PC-3 (cell line): ENCODE measurements at regions not wholly inside any gene's neighbourhood (a gene's known extent, or its start where the extent isn't known, plus 50 kb on each side); places are given as distances from the start of the nearest gene placed in this dataset.

Source experiments
- ATAC-seq: fragments of 200-7000 bp; cut with Tn5 transposase; 2 replicates; pipeline ENCODE4 v1.9.1; 2020; ENCODE audit warnings: mild to moderate bottlenecking, moderate library complexity
- BruUV-seq: library from RNA; stranded (reverse); fragments of 400-500 nt; replicated peaks from 2 replicates; lab custom pipeline; 2021; lab: Mats Ljungman, UMichigan
- CTCF ChIA-PET: fragments of 300-600 bp; sonication (Branson Sonifier 250); formaldehyde crosslinking; loops from one replicate; lab custom pipeline; 2022; ENCODE audit warnings: antibody characterized with exemption; lab: Charles Lee
- POLR2A ChIA-PET: fragments of 300-600 bp; sonication (Branson Sonifier 250); formaldehyde crosslinking; loops from one replicate; lab custom pipeline; 2022; ENCODE audit warnings: antibody characterized with exemption; ENCODE audit not compliant: unreplicated experiment; lab: Charles Lee
- DNase-seq: peaks from one replicate; pipeline ENCODE4 v3.0.0-alpha.2; 2015
- H2AFZ ChIP-seq: fragments of 300-600 bp; sonication (generic); 2 replicates; pipeline ENCODE4 v1.6.0; 2016; ENCODE audit warnings: antibody characterized with exemption, low read length
- H3F3A ChIP-seq: fragments of 300-600 bp; sonication (generic); one replicate; pipeline ENCODE4 v1.6.0; 2017; ENCODE audit warnings: antibody characterized with exemption, low read length, control low read depth, mild to moderate bottlenecking; ENCODE audit not compliant: unreplicated experiment
- H3K27ac ChIP-seq: fragments of 300-600 bp; sonication (generic); 2 replicates; pipeline ENCODE4 v1.5.1; 2016; ENCODE audit warnings: mild to moderate bottlenecking, low read length
- H3K27me3 ChIP-seq: fragments of 300-600 bp; sonication (generic); 2 replicates; pipeline ENCODE4 v1.6.1; 2016; ENCODE audit warnings: low read length, mixed read lengths
- H3K36me3 ChIP-seq: fragments of 300-600 bp; sonication (generic); 2 replicates; pipeline ENCODE4 v1.6.1; 2016; ENCODE audit warnings: low read depth, mixed run types, low read length, mixed read lengths
- H3K4me1 ChIP-seq: fragments of 300-600 bp; sonication (generic); 2 replicates; pipeline ENCODE4 v1.5.1; 2016; ENCODE audit warnings: low read length; ENCODE audit not compliant: insufficient read depth
- H3K4me2 ChIP-seq: fragments of 300-600 bp; sonication (generic); 2 replicates; pipeline ENCODE4 v1.6.0; 2016; ENCODE audit warnings: low read length
- H3K4me3 ChIP-seq: fragments of 300-600 bp; sonication (generic); 2 replicates; pipeline ENCODE4 v1.5.1; 2016; ENCODE audit warnings: mild to moderate bottlenecking, low read length, mixed read lengths
- H3K79me2 ChIP-seq: fragments of 300-600 bp; sonication (generic); 2 replicates; pipeline ENCODE4 v1.6.1; 2017; ENCODE audit warnings: low read length, mixed read lengths
- H3K9ac ChIP-seq: fragments of 300-600 bp; sonication (generic); 2 replicates; pipeline ENCODE4 v1.6.0; 2016; ENCODE audit warnings: mild to moderate bottlenecking, low read length
- H3K9me2 ChIP-seq: fragments of 300-600 bp; sonication (generic); replicated peaks from 2 replicates; pipeline ENCODE4 v1.6.1; 2016; ENCODE audit warnings: mixed run types, low read length, mixed read lengths
- H3K9me3 ChIP-seq: fragments of 300-600 bp; sonication (generic); 2 replicates; pipeline ENCODE4 v1.6.1; 2016; ENCODE audit warnings: low read length, mixed read lengths
- H4K20me1 ChIP-seq: fragments of 300-600 bp; sonication (generic); 2 replicates; pipeline ENCODE4 v1.6.1; 2016; ENCODE audit warnings: low read length, mixed read lengths
- CTCF ChIP-seq: fragments of 300-600 bp; sonication (generic); conservative IDR thresholded peaks from 2 replicates; pipeline ENCODE4 v1.5.1; 2017; ENCODE audit warnings: antibody characterized with exemption, low read depth, mild to moderate bottlenecking, low read length
- EZH2 ChIP-seq: fragments of 300-600 bp; sonication (generic); IDR thresholded peaks from one replicate; pipeline ENCODE4 v1.6.1; 2017; ENCODE audit warnings: antibody characterized with exemption, mild to moderate bottlenecking, low read length; ENCODE audit not compliant: unreplicated experiment
- EZH2phosphoT487 ChIP-seq: fragments of 300-600 bp; sonication (generic); IDR thresholded peaks from 2 replicates; pipeline ENCODE4 v1.6.1; 2018; ENCODE audit warnings: mild to moderate bottlenecking, antibody characterized with exemption, low read length, borderline replicate concordance
- intact Hi-C: fragments of 100-400 bp; cut with micrococcal nuclease; formaldehyde crosslinking; loops from 2 replicates; pipeline ENCODE4 v1.9.0; 2023

DNA sequence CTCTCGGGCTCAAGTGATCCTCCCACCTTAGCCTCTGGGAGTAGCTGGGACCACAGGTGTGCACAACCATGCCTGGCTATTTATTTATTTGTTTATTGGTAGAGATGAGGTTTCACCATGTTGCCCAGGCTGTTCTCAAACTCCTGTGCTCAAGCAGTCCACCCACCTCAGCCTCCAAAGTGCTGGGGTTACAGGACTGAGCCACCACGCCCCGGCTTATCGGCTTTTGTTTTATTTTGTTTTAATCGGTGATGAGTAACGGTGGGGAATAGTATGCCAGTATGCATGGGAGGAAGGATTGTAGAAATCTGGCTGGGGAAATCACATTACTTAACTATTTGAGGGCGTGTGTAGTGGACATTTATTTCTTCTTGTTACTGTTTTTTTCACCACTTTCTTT, 451.0 kb upstream of the GOLIM4 start:
- Histone ChIP-seq H4K20me1 (no peaks in the 10 kb centered on the region), H3K36me3 (no peaks in the 10 kb centered on the region), H3K4me1 (no peaks in the 10 kb centered on the region), H3K4me3 (no peak overlapping the region), H3K27ac (no peak overlapping the region), H3K79me2 (no peaks in the 10 kb centered on the region), H3F3A (no peaks in the 10 kb centered on the region), H3K27me3 (no peaks in the 10 kb centered on the region), H3K4me2 (no peak overlapping the region), H3K9me3 (no peaks in the 10 kb centered on the region), H3K9me2 (no peaks in the 10 kb centered on the region), H2AFZ (no peak overlapping the region), H3K9ac (no peak overlapping the region)
- ATAC-seq (no peak), DNase-seq (no peak)
- ChIA-PET POLR2A (no interaction called here), CTCF (no interaction called here)
- no TSS peak for BruUV-seq
- intact Hi-C loops = no loop called here
- TF ChIP-seq CTCF (no peak), EZH2 (no peak), EZH2phosphoT487 (no peak)

DNA sequence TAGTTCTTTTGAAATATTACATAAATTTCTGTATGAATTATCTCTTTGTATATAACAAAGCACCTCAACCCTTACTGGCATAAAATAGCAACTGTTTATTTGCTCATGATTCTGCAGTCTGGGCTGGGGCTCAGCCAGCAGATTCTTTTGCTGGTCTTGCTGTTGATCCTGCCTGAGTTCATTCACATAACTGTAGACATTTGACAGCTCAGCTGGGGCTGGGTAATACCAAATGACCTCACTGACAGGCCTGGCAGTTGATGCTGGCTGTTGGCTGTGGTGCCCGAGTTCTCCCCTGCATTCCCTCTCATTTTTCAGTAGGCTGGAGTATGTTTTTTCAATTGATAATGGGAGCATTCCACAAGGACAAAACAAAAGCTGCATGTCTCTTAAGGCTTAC, 449.9 kb upstream of the GOLIM4 start:
- no peak overlapping the region for H3K27ac ChIP-seq
- no peaks in the 10 kb centered on the region for H3K9me2 ChIP-seq
- no peaks in the 10 kb centered on the region for H3K9me3 ChIP-seq
- no peak overlapping the region for H3K4me2 ChIP-seq
- H2AFZ ChIP-seq = no peak overlapping the region
- no peaks in the 10 kb centered on the region for H3K36me3 ChIP-seq
- ATAC-seq (peak; percentile 83), DNase-seq (no peak)
- H3K79me2 ChIP-seq = no peaks in the 10 kb centered on the region
- H3K27me3 ChIP-seq = no peaks in the 10 kb centered on the region
- H3K4me3 ChIP-seq = no peak overlapping the region
- H3F3A ChIP-seq = no peaks in the 10 kb centered on the region
- no peak overlapping the region for H3K9ac ChIP-seq
- CTCF ChIA-PET = interaction anchor here (0.6 kb wide), 1 partner anchor 304 kb away, joined by 7 read pairs; no protein-coding TSS in a partner anchor
- TF ChIP-seq EZH2 (no peak), EZH2phosphoT487 (no peak)
- BruUV-seq = no TSS peak
- POLR2A ChIA-PET = no interaction called here
- H3K4me1 ChIP-seq = no peaks in the 10 kb centered on the region
- intact Hi-C loops = no loop called here
- no peaks in the 10 kb centered on the region for H4K20me1 ChIP-seq

DNA sequence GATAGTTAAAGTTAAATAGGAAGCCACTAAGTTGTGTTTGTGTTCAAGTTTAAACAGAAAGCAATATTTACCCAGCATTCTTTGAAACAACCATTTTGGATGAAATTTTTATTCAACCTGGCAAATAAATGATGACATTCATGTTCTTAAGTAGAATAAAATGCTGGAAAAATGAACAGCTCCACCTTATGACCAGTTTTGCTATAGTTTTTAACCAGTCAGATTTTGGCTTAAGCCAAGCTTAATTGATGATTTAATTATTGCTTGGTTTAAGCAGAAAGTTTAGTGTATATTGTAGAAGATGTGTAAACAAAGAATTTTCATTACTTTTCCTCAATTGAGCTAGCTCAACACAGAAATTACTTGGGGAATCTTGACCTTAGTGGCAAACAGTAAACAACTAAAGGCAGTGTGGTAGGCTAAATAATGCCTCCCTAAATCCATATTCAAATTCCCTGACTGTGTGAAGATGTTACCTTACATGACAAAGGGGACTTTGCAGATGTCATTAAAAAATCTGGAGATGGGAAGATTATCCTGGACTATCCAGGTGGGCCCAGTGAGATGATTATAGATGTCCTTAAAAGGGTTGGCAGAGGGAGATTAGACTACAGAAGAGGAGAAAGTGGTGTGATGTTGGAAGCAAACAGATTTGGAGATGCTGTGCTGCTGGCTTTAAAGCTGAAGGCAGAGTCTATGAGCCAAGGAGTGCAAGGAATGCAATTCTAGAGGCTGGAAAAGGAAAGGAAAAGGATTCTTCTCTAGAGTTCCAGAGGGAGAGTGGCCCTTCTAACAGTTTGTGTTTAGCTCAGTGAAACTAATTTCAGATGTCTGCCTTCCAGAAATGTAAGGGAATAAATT, 448.6 kb upstream of the GOLIM4 start:
- Histone ChIP-seq H4K20me1 (no peaks in the 10 kb centered on the region), H3K9ac (no peak overlapping the region), H3K4me3 (no peak overlapping the region), H3K9me3 (no peaks in the 10 kb centered on the region), H2AFZ (no peak overlapping the region), H3K4me2 (no peak overlapping the region), H3K9me2 (no peaks in the 10 kb centered on the region), H3K36me3 (no peaks in the 10 kb centered on the region), H3F3A (no peaks in the 10 kb centered on the region), H3K4me1 (no peaks in the 10 kb centered on the region), H3K27ac (no peak overlapping the region), H3K79me2 (no peaks in the 10 kb centered on the region), H3K27me3 (no peaks in the 10 kb centered on the region)
- ATAC-seq (no peak), DNase-seq (peak; percentile 40)
- peak; percentile 56 for TF ChIP-seq CTCF
- no peak for TF ChIP-seq EZH2
- no peak for TF ChIP-seq EZH2phosphoT487
- no TSS peak for BruUV-seq
- ChIA-PET POLR2A (no interaction called here), CTCF (interaction anchor here (0.7 kb wide), 3 partner anchors 52 to 398 kb away, joined by 3 to 4 read pairs (median 4); no protein-coding TSS in a partner anchor)
- intact Hi-C loops = no loop called here
